SK-N-MC (cell line): ENCODE measurements at regions not wholly inside any gene's neighbourhood (a gene's known extent, or its start where the extent isn't known, plus 50 kb on each side); places are given as distances from the start of the nearest gene placed in this dataset.

Source experiments
- DNase-seq: peaks from one replicate; pipeline ENCODE4 v3.0.0-alpha.2; 2011; ENCODE audit warnings: low read depth, low spot score
- H3K27ac ChIP-seq: fragments of 200-600 bp; sonication (generic); 2 replicates; pipeline ENCODE4 v1.5.1; 2016; ENCODE audit warnings: mixed run types
- H3K36me3 ChIP-seq: fragments of 200-600 bp; sonication (generic); 2 replicates; pipeline ENCODE4 v1.6.1; 2017; ENCODE audit warnings: antibody characterized with exemption, low read length, mixed read lengths; ENCODE audit not compliant: insufficient read depth
- H3K4me3 ChIP-seq: fragments of 200-600 bp; sonication (generic); 2 replicates; pipeline ENCODE4 v1.5.1; 2016
- H3K9ac ChIP-seq: fragments of 200-600 bp; sonication (generic); 2 replicates; pipeline ENCODE4 v1.8.0; 2017; ENCODE audit warnings: mixed run types, mixed read lengths; ENCODE audit not compliant: insufficient read length
- H3K9me3 ChIP-seq: fragments of 200-600 bp; sonication (generic); 2 replicates; pipeline ENCODE4 v1.6.1; 2017; ENCODE audit warnings: low read depth, mild to moderate bottlenecking, antibody characterized with exemption, low read length, moderate library complexity, mixed read lengths
- EZH2 ChIP-seq: fragments of 200-600 bp; sonication (generic); IDR thresholded peaks from one replicate; pipeline ENCODE4 v1.6.1; 2017; ENCODE audit warnings: antibody characterized with exemption
- FOXP2 ChIP-seq: optimal IDR thresholded peaks from 2 replicates; pipeline ENCODE3; 2011; ENCODE audit warnings: mild to moderate bottlenecking, moderate library complexity; ENCODE audit not compliant: insufficient read depth; ENCODE audit errors: extremely low read length, control extremely low read depth
- POLR2AphosphoS5 ChIP-seq: IDR thresholded peaks from 2 replicates; pipeline ENCODE4 v1.6.1; 2012; ENCODE audit warnings: mild to moderate bottlenecking, low read depth, low read length, borderline replicate concordance

DNA sequence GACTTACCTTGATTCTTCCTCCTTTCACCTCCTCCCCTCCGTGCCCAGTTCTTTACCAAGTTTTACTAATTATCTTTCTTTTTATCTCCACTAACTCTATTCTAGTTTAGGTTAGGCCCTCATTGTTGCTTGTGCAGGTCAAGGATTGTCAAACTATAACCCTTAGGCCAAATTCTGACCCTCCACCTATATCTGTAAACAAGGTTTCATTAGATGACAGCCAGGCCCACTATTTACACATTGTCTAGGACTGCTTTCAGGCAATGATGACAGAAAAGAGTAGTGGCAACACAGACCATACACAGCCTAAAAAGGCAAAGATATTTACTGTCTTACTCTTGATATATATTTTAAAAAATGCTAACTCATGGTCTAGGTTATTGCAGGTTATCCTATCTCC lies 212.0 kb downstream of the RAD51AP2 start:
- no peaks in the 10 kb centered on the region for H3K36me3 ChIP-seq
- H3K4me3 ChIP-seq = no peak overlapping the region
- DNase-seq = no peak
- H3K9ac ChIP-seq = no peak overlapping the region
- H3K9me3 ChIP-seq = no peaks in the 10 kb centered on the region
- TF ChIP-seq EZH2 = no peak
- no peak for TF ChIP-seq POLR2AphosphoS5
- no peak for TF ChIP-seq FOXP2
- H3K27ac ChIP-seq = no peak overlapping the region

- no peak for TF ChIP-seq EZH2
- no peak for TF ChIP-seq POLR2AphosphoS5
- no peak for TF ChIP-seq FOXP2
- Histone ChIP-seq H3K9me3 (no peaks in the 10 kb centered on the region), H3K4me3 (no peak overlapping the region), H3K36me3 (no peaks in the 10 kb centered on the region), H3K9ac (no peak overlapping the region), H3K27ac (no peak overlapping the region)
- DNase-seq = no peak
Observed at GRCh38 chr2:17303521-17303920, 214.7 kb downstream of the RAD51AP2 start.

DNA sequence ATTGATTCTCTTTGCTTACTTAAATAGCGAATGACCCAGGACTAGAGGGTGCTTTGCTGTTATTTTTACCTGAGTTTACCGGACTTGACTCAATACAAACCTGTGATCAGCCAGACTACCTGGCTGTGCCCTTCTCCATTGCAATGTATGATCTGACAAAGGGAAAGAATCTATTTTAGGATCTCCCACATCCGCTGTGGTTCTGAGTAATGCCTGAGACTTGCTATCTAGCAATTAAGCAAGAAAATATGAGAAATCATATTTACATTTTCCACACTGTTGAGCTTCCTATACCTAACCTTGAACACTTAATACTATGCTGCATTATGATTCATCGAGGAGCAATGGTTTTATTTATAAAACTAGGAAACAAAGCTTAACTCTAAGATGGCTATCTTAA lies 215.2 kb downstream of the RAD51AP2 start:
- Histone ChIP-seq H3K9ac (no peak overlapping the region), H3K4me3 (no peak overlapping the region), H3K27ac (no peak overlapping the region), H3K36me3 (no peaks in the 10 kb centered on the region), H3K9me3 (no peaks in the 10 kb centered on the region)
- TF ChIP-seq POLR2AphosphoS5 (no peak), EZH2 (no peak), FOXP2 (no peak)
- DNase-seq = no peak

- no peak overlapping the region for H3K9ac ChIP-seq
- no peaks in the 10 kb centered on the region for H3K36me3 ChIP-seq
- no peaks in the 10 kb centered on the region for H3K9me3 ChIP-seq
- H3K27ac ChIP-seq = no peak overlapping the region
- DNase-seq = no peak
- no peak for TF ChIP-seq EZH2
- TF ChIP-seq POLR2AphosphoS5 = no peak
- no peak for TF ChIP-seq FOXP2
- H3K4me3 ChIP-seq = no peak overlapping the region
Observed at GRCh38 chr2:17302281-17302680, 216.0 kb downstream of the RAD51AP2 start.

DNA sequence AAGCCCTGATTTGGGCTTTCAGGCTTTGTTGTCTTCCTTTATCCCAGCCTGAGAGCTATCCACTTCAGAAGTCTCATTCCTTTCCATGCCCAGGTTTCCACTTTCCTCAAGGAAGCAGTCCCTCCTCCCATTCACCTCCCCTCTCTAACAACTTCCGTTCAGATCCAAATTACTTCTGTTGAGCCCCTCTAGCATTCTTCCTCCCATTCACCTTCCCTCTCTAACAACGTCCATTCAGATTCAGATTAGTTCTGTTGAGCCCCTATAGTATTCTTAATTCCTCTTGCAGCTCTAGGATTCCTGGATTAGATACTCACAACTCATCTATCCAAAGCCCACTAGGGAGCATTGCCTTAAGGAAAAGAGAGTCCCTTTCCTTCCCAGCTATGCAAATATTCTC lies 216.8 kb downstream of the RAD51AP2 start:
- no peaks in the 10 kb centered on the region for H3K9me3 ChIP-seq
- no peak for DNase-seq

GRCh38 chr2:17299891-17300540 lies 218.2 kb downstream of the RAD51AP2 start:
- Histone ChIP-seq H3K4me3 (no peak overlapping the region), H3K27ac (no peak overlapping the region), H3K9me3 (no peaks in the 10 kb centered on the region), H3K9ac (no peak overlapping the region), H3K36me3 (no peaks in the 10 kb centered on the region)
- no peak for DNase-seq
- TF ChIP-seq EZH2 = no peak
- TF ChIP-seq POLR2AphosphoS5 = no peak
- no peak for TF ChIP-seq FOXP2

More for the DNA sequence above, 216.8 kb downstream of the RAD51AP2 start:
- H3K36me3 ChIP-seq = no peaks in the 10 kb centered on the region
- H3K4me3 ChIP-seq = no peak overlapping the region
- H3K27ac ChIP-seq = no peak overlapping the region
- no peak for TF ChIP-seq EZH2
- no peak for TF ChIP-seq POLR2AphosphoS5
- no peak for TF ChIP-seq FOXP2
- H3K9ac ChIP-seq = no peak overlapping the region

- no peak for TF ChIP-seq FOXP2
- TF ChIP-seq POLR2AphosphoS5 = no peak
- no peak for TF ChIP-seq EZH2
- no peak overlapping the region for H3K27ac ChIP-seq
- no peaks in the 10 kb centered on the region for H3K9me3 ChIP-seq
- no peak overlapping the region for H3K4me3 ChIP-seq
- H3K9ac ChIP-seq = no peak overlapping the region
- no peak for DNase-seq
- H3K36me3 ChIP-seq = no peaks in the 10 kb centered on the region
Observed at GRCh38 chr2:17298453-17298852, 219.8 kb downstream of the RAD51AP2 start.

DNA sequence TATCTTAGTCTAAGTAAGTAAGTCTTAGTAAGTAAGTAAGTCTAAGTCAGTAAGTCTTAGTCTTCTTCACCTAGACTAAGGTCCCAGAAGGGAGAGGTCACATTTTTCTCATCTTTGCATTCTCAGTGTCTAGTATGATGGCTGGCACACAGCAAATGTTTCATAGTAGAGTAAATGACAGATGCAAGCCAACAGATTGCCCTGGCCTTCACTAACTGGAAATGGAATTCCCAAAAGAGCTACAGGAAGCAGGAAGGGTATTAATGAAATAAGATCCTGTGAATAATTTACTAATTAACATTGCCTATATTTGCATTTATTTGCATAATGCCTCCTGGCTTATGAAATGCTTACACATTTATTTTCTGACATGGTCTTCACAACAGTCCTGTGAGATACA lies 221.6 kb downstream of the RAD51AP2 start:
- TF ChIP-seq EZH2 = no peak
- TF ChIP-seq POLR2AphosphoS5 = no peak
- no peaks in the 10 kb centered on the region for H3K36me3 ChIP-seq
- no peaks in the 10 kb centered on the region for H3K9me3 ChIP-seq
- no peak overlapping the region for H3K9ac ChIP-seq
- no peak overlapping the region for H3K27ac ChIP-seq
- no peak for DNase-seq
- H3K4me3 ChIP-seq = no peak overlapping the region

DNA sequence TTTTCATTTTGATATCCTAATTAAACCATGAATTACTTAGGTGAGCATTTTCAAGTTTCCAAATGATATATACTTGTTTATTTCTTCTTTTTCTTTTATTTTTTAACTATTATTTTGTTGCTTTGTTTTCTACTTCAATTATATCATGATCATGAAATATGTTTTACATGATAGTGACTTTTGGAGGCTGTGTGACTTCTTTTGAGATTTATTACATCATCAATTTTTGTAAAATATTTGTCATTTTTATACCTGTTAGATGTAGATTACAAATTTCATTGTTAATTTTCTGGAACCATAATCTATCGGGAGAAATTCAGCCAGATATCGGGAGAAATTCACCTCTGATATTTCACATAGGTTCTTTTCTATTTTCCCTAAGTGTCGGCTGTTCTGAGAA lies 228.6 kb downstream of the RAD51AP2 start:
- no peak overlapping the region for H3K27ac ChIP-seq
- no peak overlapping the region for H3K9ac ChIP-seq
- TF ChIP-seq FOXP2 = no peak
- DNase-seq = no peak
- no peak overlapping the region for H3K4me3 ChIP-seq
- H3K36me3 ChIP-seq = no peaks in the 10 kb centered on the region
- no peaks in the 10 kb centered on the region for H3K9me3 ChIP-seq
